HG02588 (cell line): ENCODE measurements at regions not wholly inside any gene's neighbourhood (a gene's known extent, or its start where the extent isn't known, plus 50 kb on each side); places are given as distances from the start of the nearest gene placed in this dataset.

Experiments used
- ATAC-seq: cut with Tn5 transposase; IDR thresholded peaks from one replicate; pipeline ENCODE4 v1.9.1; 2021; ENCODE audit warnings: mild to moderate bottlenecking, moderate library complexity; ENCODE audit not compliant: unreplicated experiment

GRCh38 chr21:24197132-24197643, 1410.1 kb downstream of the MRPL39 start:
- no peak for ATAC-seq

- ATAC-seq: no peak
Measured at GRCh38 chr21:24188506-24188905, 1418.8 kb downstream of the MRPL39 start.

GRCh38 chr21:24183077-24183476, 1424.2 kb downstream of the MRPL39 start:
- no peak for ATAC-seq

- ATAC-seq: no peak
Measured at GRCh38 chr21:24179110-24179509, 1428.2 kb downstream of the MRPL39 start.

- no peak for ATAC-seq
Measured at GRCh38 chr21:24175106-24175505, 1432.2 kb downstream of the MRPL39 start.

GRCh38 chr21:24171736-24172135, 1435.5 kb downstream of the MRPL39 start:
- no peak for ATAC-seq

- no peak for ATAC-seq
Measured at GRCh38 chr21:24163539-24163938, 1443.7 kb downstream of the MRPL39 start.

GRCh38 chr21:24160528-24160927, 1446.8 kb downstream of the MRPL39 start:
- ATAC-seq: no peak

GRCh38 chr21:24153137-24153536, 1454.1 kb downstream of the MRPL39 start:
- no peak for ATAC-seq

- ATAC-seq: no peak
Measured at GRCh38 chr21:24150753-24151152, 1456.5 kb downstream of the MRPL39 start.

- no peak for ATAC-seq
Measured at GRCh38 chr21:24148461-24148860, 1458.8 kb downstream of the MRPL39 start.

- ATAC-seq: no peak
Measured at GRCh38 chr21:24147674-24148073, 1459.6 kb downstream of the MRPL39 start.

GRCh38 chr21:24131056-24131455, 1476.2 kb downstream of the MRPL39 start:
- ATAC-seq: no peak

GRCh38 chr21:24127651-24128050, 1479.6 kb downstream of the MRPL39 start:
- ATAC-seq: no peak

- ATAC-seq: no peak
Measured at GRCh38 chr21:24123785-24124184, 1483.5 kb downstream of the MRPL39 start.

- no peak for ATAC-seq
Measured at GRCh38 chr21:24118738-24119459, 1488.4 kb downstream of the MRPL39 start.

- no peak for ATAC-seq
Measured at GRCh38 chr21:24115141-24115540, 1492.1 kb downstream of the MRPL39 start.

GRCh38 chr21:24112020-24112419, 1495.3 kb downstream of the MRPL39 start:
- ATAC-seq: no peak

- no peak for ATAC-seq
Measured at GRCh38 chr21:24110846-24111245, 1496.4 kb downstream of the MRPL39 start.

- ATAC-seq: no peak
Measured at GRCh38 chr21:24097181-24097580, 1510.1 kb downstream of the MRPL39 start.

GRCh38 chr21:24096651-24097050, 1510.6 kb downstream of the MRPL39 start:
- ATAC-seq: no peak

GRCh38 chr21:24093032-24093431, 1514.2 kb downstream of the MRPL39 start:
- ATAC-seq: no peak

GRCh38 chr21:24076179-24076578, 1531.1 kb downstream of the MRPL39 start:
- no peak for ATAC-seq
